NCI-H526 treated with DMSO at 0.1 percent for 48 hours (cell line): ENCODE measurements at regions not wholly inside any gene's neighbourhood (a gene's known extent, or its start where the extent isn't known, plus 50 kb on each side); places are given as distances from the start of the nearest gene placed in this dataset.
"Not testable (repeated sequence)": the region's sequence is repeated elsewhere in the genome, so short reads cannot be mapped to it uniquely, and the experiment has no call there.

Experiments
- DNase-seq: peaks from one replicate; lab custom pipeline; 2025; lab: John Stamatoyannopoulos, UW

- no peak for DNase-seq
These were observed 331.5 kb upstream of the IL12A start for GRCh38 chr3:159657176-159657575.

GRCh38 chr3:159657629-159658028, 331.0 kb upstream of the IL12A start:
- DNase-seq = no peak

GRCh38 chr3:159660326-159660725, 328.3 kb upstream of the IL12A start:
- no peak for DNase-seq

- no peak for DNase-seq
These were observed 327.7 kb upstream of the IL12A start for GRCh38 chr3:159660901-159661300.

- DNase-seq = no peak
These were observed 326.1 kb upstream of the IL12A start for GRCh38 chr3:159662549-159662948.

- no peak for DNase-seq
These were observed 324.6 kb upstream of the IL12A start for GRCh38 chr3:159664006-159664405.

GRCh38 chr3:159664653-159665052, 324.0 kb upstream of the IL12A start:
- DNase-seq = no peak

GRCh38 chr3:159667261-159667660, 321.4 kb upstream of the IL12A start:
- DNase-seq = no peak

GRCh38 chr3:159668461-159668860, 320.2 kb upstream of the IL12A start:
- DNase-seq = no peak

GRCh38 chr3:159668990-159669476, 319.6 kb upstream of the IL12A start:
- DNase-seq = no peak

- no peak for DNase-seq
These were observed 318.9 kb upstream of the IL12A start for GRCh38 chr3:159669766-159670165.

GRCh38 chr3:159672728-159673688, 315.6 kb upstream of the IL12A start:
- no peak for DNase-seq

GRCh38 chr3:159674583-159674982, 314.1 kb upstream of the IL12A start:
- no peak for DNase-seq

GRCh38 chr3:159675285-159675684, 313.4 kb upstream of the IL12A start:
- no peak for DNase-seq

- DNase-seq = no peak
These were observed 308.7 kb upstream of the IL12A start for GRCh38 chr3:159679900-159680299.

GRCh38 chr3:159681717-159682116, 306.9 kb upstream of the IL12A start:
- DNase-seq = not testable (repeated sequence)

- no peak for DNase-seq
These were observed 302.8 kb upstream of the IL12A start for GRCh38 chr3:159685801-159686200.

- DNase-seq = no peak
These were observed 295.4 kb upstream of the IL12A start for GRCh38 chr3:159693226-159693625.

- no peak for DNase-seq
These were observed 276.9 kb upstream of the IL12A start for GRCh38 chr3:159711560-159712333.

GRCh38 chr3:159721324-159721723, 267.3 kb upstream of the IL12A start:
- no peak for DNase-seq

- DNase-seq = no peak
These were observed 265.3 kb upstream of the IL12A start for GRCh38 chr3:159723295-159723694.

- no peak for DNase-seq
These were observed 264.0 kb upstream of the IL12A start for GRCh38 chr3:159724627-159725026.
